A549 (cell line): ENCODE measurements at regions not wholly inside any gene's neighbourhood (a gene's known extent, or its start where the extent isn't known, plus 50 kb on each side); places are given as distances from the start of the nearest gene placed in this dataset.

Source experiments
- CBX8 ChIP-seq: fragments of 200-600 bp; sonication (generic); IDR thresholded peaks from 2 replicates; pipeline ENCODE4 v1.6.1; 2016
- EP300 ChIP-seq, 2 experiments: fragments of >200 bp; sonication (Bioruptor Twin); formaldehyde crosslinking; IDR thresholded peaks; 2 replicates in 1 of 2; 3 replicates in 1 of 2; pipeline ENCODE4 v1.6.1; 2016 to 2017
- ESRRA ChIP-seq: fragments of 150-350 bp; IDR thresholded peaks from 2 replicates; pipeline ENCODE4 v1.6.1; 2014; ENCODE audit warnings: mild to moderate bottlenecking, low read length, borderline replicate concordance
- HDAC2 ChIP-seq: fragments of 200-600 bp; sonication (generic); IDR thresholded peaks from 2 replicates; pipeline ENCODE4 v1.6.1; 2016
- POLR2A ChIP-seq: IDR thresholded peaks from 2 replicates; pipeline ENCODE4 v1.6.1; 2012; ENCODE audit warnings: mild to moderate bottlenecking, low read length
- RFX5 ChIP-seq: fragments of 450-650 bp; IDR thresholded peaks from 2 replicates; pipeline ENCODE4 v1.7.1; 2014; ENCODE audit warnings: antibody characterized with exemption, mild to moderate bottlenecking, moderate library complexity
- RNF2 ChIP-seq: fragments of 200-600 bp; sonication (generic); IDR thresholded peaks from 2 replicates; pipeline ENCODE4 v1.6.1; 2016; ENCODE audit warnings: low read depth, mild to moderate bottlenecking, antibody characterized with exemption, moderate library complexity, borderline replicate concordance
- SMC3 ChIP-seq: fragments of >200 bp; sonication (Bioruptor Twin); formaldehyde crosslinking; IDR thresholded peaks from 3 replicates; pipeline ENCODE4 v1.6.1; 2018; ENCODE audit warnings: inconsistent platforms
- TF ChIP-seq, protein P1 (sequence below): fragments of 200-600 bp; sonication (generic); IDR thresholded peaks from 2 replicates; pipeline ENCODE4 v1.6.1; 2016; ENCODE audit warnings: antibody characterized with exemption, mild to moderate bottlenecking, moderate library complexity
- TF ChIP-seq, protein P2 (sequence below): fragments of >200 bp; sonication (Bioruptor Twin); formaldehyde crosslinking; IDR thresholded peaks from 3 replicates; pipeline ENCODE4 v1.5.1; 2016
- TF ChIP-seq, protein P3 (sequence below): fragments of 150-350 bp; IDR thresholded peaks from 2 replicates; pipeline ENCODE4 v1.6.1; 2014; ENCODE audit warnings: low read depth, mild to moderate bottlenecking, low read length

- TF ChIP-seq HDAC2 (no peak), EP300 (IDR thresholded peaks at IDR 0.05) (no peak), SMC3 (no peak), POLR2A (no peak), ESRRA (no peak), RNF2 (no peak), CBX8 (no peak), RFX5 (no peak)
- TF ChIP-seq, protein P1, sequence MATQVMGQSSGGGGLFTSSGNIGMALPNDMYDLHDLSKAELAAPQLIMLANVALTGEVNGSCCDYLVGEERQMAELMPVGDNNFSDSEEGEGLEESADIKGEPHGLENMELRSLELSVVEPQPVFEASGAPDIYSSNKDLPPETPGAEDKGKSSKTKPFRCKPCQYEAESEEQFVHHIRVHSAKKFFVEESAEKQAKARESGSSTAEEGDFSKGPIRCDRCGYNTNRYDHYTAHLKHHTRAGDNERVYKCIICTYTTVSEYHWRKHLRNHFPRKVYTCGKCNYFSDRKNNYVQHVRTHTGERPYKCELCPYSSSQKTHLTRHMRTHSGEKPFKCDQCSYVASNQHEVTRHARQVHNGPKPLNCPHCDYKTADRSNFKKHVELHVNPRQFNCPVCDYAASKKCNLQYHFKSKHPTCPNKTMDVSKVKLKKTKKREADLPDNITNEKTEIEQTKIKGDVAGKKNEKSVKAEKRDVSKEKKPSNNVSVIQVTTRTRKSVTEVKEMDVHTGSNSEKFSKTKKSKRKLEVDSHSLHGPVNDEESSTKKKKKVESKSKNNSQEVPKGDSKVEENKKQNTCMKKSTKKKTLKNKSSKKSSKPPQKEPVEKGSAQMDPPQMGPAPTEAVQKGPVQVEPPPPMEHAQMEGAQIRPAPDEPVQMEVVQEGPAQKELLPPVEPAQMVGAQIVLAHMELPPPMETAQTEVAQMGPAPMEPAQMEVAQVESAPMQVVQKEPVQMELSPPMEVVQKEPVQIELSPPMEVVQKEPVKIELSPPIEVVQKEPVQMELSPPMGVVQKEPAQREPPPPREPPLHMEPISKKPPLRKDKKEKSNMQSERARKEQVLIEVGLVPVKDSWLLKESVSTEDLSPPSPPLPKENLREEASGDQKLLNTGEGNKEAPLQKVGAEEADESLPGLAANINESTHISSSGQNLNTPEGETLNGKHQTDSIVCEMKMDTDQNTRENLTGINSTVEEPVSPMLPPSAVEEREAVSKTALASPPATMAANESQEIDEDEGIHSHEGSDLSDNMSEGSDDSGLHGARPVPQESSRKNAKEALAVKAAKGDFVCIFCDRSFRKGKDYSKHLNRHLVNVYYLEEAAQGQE: no peak
- TF ChIP-seq, protein P2, sequence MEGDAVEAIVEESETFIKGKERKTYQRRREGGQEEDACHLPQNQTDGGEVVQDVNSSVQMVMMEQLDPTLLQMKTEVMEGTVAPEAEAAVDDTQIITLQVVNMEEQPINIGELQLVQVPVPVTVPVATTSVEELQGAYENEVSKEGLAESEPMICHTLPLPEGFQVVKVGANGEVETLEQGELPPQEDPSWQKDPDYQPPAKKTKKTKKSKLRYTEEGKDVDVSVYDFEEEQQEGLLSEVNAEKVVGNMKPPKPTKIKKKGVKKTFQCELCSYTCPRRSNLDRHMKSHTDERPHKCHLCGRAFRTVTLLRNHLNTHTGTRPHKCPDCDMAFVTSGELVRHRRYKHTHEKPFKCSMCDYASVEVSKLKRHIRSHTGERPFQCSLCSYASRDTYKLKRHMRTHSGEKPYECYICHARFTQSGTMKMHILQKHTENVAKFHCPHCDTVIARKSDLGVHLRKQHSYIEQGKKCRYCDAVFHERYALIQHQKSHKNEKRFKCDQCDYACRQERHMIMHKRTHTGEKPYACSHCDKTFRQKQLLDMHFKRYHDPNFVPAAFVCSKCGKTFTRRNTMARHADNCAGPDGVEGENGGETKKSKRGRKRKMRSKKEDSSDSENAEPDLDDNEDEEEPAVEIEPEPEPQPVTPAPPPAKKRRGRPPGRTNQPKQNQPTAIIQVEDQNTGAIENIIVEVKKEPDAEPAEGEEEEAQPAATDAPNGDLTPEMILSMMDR: no peak
- TF ChIP-seq, protein P3, sequence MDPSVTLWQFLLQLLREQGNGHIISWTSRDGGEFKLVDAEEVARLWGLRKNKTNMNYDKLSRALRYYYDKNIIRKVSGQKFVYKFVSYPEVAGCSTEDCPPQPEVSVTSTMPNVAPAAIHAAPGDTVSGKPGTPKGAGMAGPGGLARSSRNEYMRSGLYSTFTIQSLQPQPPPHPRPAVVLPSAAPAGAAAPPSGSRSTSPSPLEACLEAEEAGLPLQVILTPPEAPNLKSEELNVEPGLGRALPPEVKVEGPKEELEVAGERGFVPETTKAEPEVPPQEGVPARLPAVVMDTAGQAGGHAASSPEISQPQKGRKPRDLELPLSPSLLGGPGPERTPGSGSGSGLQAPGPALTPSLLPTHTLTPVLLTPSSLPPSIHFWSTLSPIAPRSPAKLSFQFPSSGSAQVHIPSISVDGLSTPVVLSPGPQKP: no peak
These were observed 97.7 kb upstream of the OTOS start for GRCh38 chr2:240238201-240238600.
